Kidney capillary endothelial cell (primary cell): ENCODE measurements at regions not wholly inside any gene's neighbourhood (a gene's known extent, or its start where the extent isn't known, plus 50 kb on each side); places are given as distances from the start of the nearest gene placed in this dataset.
"Not testable (repeated sequence)": the region's sequence is repeated elsewhere in the genome, so short reads cannot be mapped to it uniquely, and the experiment has no call there.

Experiments
- DNase-seq: peaks from one replicate; pipeline ENCODE4 v3.0.0-alpha.2; 2018; ENCODE audit warnings: low spot score

- no peak for DNase-seq
These were observed 264.9 kb downstream of the CCER1 start for GRCh38 chr12:90690120-90690519.

DNA sequence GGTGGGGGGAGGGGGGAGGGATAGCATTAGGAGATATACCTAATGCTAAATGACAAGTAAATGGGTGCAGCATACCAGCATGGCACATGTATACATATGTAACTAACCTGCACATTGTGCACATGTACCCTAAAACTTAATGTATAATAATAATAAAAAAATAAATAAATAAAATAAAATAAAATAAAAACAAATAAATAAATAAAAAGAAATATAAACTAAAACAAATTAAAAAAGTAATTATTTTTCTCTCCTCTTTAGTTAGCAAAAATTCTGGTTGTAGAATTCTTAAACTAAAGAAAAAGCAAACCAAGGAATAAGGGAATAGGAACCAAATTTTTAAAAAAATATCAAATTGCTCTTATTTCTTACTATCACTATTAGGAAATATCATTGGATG, 267.3 kb downstream of the CCER1 start:
- not testable (repeated sequence) for DNase-seq

DNA sequence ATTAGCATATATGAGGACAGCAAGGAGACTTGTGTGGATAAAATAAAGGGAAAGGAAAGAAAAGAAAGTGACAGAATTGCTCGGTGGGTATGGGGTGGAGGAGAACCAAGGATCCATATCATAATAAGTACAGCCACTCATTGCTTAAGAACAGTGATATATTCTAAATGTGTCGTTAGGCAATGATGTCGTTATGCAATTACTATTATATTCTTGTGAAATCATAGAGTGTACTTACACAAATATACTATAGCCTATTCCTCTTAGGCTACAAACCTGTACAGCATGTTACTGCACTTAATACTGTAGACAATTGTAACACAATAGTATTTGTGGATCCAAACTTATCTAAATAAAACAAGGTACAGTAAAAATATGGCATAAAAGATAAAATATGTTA, 271.1 kb downstream of the CCER1 start:
- DNase-seq, result no peak

DNA sequence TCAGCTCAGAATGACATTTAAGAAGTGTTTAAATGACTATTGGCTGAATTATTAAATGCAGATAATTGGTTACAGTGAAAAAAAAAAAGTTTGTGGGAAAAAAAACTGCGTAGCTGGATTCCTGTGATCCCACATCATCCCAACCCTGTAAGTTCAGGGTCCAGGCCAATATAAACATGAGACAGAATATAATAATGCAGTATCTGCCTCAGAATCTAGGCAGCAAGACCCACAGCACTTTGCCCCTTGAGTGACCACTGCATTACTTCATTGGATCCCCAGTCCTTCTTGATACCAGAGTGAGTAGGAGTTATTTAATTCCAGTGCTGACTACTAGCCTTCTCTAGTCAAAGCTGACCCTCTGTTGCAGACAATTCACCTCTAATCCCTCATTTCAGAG, 272.6 kb downstream of the CCER1 start:
- no peak for DNase-seq

DNA sequence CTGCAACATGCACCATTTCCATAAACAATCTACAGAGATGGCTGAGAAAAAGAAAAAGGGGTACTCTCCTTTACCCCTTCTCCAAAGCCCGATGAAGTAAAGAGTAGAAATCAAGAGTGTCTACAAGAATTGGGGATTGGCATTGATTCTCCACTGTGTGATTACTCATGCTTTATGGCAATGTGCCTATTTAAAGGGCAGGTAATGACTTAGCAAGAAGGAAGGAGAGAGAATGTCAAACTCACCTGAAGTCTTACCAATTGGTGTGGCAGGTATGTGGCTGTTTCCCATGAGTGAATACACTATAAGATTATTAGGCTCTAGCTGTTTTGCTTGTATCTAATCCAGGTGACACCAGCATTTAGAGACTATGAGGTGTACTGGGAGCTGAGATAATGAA, 275.3 kb downstream of the CCER1 start:
- DNase-seq, result no peak

GRCh38 chr12:90677552-90677951, 277.4 kb downstream of the CCER1 start:
- no peak for DNase-seq

DNA sequence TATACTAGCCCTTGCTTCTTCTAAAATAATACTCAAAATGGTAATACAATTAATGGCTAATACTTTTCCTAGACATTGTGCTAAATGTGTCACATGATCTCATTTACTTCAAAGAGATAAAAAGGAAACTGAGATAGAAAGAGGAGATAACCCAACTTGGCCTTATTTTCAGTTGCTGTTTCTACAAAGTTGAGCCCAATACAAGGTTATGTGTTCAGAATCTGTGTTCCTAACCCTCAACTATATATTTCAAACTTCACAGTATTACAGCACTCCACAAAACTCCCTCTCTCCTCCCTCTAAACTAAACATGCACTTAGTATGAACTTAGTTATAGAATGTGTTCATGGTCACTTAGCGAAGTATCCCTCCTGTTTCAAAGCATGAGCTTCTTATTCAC, 277.9 kb downstream of the CCER1 start:
- no peak for DNase-seq

- no peak for DNase-seq
These were observed 279.9 kb downstream of the CCER1 start for GRCh38 chr12:90675106-90675505.

- DNase-seq, result no peak
These were observed 282.9 kb downstream of the CCER1 start for GRCh38 chr12:90672081-90672480.

DNA sequence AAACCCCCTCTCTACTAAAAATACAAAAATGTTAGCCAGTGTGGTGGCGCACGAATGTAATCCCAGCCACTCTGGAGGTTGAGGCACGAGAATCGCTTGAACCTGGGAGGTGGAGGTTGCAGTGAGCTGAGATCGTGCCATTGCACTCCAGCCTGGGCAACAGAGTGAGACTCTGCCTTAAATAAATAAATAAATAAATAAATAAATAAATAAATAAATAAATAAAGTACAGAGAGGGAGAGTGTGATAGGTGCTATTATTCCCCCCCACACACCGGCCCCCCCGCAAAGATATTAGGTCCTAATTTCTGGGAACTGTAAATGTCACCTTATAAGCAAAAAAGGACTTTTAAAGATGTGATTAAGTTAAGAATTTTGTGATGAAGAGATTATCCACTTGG, 291.0 kb downstream of the CCER1 start:
- DNase-seq, result not testable (repeated sequence)

- DNase-seq, result no peak
These were observed 295.9 kb downstream of the CCER1 start for GRCh38 chr12:90659060-90659459.

- no peak for DNase-seq
These were observed 301.9 kb downstream of the CCER1 start for GRCh38 chr12:90653040-90653439.

DNA sequence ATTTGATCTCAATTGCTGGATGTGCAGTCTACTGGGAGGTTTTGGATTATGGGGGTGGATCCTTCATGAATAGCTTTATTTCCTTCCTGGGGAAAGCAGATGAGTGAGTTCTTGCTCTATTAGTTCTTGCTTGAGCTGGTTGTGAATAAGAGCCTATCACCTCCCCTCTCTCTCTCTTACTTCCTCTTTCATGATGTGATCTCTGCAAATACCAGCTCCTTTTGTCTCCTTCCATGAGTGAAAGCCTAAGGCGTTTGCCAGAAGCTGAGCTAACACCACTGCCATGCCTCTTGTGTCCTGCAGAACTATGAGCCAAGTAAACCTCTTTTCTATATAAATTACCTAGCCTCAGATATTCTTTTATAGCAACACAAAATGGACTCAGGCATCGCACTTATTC, 302.7 kb downstream of the CCER1 start:
- no peak for DNase-seq

DNA sequence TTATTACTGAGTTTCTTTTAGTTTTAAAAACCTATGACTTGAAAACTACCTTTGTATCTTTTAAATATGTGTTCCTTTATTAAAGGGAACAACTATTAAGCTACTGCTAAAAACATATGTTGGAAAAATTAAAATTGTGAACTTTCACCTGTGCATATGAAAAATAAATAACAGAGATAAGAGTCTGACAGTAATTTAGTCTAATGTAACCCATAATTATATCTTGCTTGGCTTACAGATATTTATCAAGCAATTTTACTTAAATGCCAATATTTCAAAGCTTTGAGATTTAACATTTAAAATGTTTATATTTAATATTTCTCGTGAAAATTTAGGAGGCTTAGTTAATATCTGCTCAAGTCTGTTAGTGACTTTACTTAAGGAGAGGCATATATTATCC, 309.8 kb downstream of the CCER1 start:
- DNase-seq, result no peak

DNA sequence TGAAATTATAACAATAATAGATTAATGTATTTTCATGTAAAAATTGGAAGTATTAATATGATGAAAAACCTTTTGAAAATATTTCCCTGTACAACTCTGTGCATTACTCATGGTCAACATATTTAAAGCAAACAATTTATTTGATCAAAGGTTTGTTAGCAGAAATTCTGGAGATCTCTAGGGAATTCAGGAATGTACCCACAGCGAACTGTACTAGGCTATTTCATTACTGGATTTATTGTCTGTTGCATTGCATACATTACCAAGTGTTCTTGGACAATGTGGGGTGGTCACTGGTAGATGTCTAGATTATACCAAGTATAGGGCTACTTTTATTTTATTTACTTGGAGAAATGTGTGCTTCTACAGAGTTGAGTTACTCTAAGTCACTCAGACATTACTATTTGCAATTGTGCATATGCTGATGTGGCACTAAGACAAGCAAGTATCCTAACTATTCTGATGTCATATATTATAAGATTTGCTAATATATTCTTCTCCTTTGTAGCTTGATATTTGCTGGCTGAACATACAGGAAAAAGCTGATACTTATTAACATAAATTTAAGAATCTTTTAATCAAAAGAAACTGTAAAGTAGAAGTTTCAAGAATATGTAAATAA, 323.3 kb downstream of the CCER1 start:
- no peak for DNase-seq

GRCh38 chr12:90630006-90630405, 325.0 kb downstream of the CCER1 start:
- no peak for DNase-seq

DNA sequence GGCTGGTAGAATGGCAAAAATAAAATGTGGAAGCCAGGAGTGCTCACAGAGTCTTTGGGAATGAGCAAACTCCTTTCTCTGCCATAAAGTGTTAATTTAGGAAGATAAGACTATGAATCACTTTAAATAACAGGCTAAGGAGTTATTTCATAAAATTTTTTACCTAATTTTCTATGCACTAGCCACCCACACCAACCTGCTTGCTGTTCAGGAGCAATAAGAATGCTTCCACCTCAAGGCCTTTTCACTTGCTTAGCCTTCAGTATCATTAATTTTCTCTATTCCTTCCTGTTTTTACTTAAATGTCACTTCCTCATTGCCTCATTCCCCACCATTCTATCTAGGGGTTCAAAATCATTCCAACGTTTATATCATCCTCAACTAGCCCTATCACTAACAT, 326.8 kb downstream of the CCER1 start:
- DNase-seq, result no peak

DNA sequence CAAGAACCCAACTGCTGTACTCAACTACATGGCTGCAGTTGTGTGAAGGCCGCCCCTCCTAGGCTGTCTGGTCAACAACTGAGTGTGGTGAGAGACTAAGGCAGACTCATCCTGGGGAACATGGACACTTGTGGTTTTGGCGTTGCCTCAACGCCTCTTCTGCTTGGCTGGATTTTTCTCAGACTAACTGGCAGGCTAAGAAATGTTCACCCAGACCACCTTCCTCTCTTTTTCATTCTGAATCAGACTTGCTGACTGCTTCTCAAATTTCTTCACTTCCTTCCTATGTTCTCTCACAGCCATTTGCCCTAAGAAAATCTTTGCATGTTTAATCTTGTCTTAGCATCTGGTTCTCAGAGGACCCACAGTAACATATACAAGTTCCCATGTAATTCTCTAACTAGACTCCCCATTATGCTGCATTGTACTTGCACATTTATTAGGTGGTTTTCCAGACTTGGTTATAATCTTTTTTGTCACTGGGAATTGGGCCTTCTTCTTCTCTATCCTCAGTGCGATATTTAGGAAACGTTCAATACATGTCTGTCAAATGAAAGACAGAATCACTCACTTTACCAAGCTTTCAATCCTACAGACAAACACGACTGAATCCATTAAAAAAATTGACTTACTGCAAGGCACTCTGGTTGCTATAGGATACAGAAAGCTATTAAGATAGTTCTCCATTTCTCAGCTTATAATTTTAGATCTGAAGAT, 327.6 kb downstream of the CCER1 start:
- DNase-seq, result no peak

DNA sequence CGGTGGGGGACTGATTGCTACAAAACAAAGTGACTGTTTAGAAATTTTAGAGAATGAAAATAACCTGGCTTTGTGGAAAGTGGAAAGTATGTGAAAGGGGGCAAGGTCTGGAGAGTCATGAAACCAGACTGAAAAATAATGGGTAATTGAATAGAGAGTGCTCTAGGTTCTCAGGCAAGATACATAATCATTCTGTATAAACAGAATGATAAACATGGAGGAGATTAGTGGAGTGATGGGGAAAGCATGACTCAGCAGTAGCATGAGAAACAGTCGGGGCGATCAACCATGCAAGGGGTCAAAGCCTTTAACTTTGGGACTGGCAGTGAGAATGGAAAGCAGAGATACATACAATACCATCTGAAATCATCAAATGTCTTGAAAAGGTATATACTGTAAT, 332.5 kb downstream of the CCER1 start:
- DNase-seq, result no peak

- DNase-seq, result no peak
These were observed 333.0 kb downstream of the CCER1 start for GRCh38 chr12:90621927-90622326.

DNA sequence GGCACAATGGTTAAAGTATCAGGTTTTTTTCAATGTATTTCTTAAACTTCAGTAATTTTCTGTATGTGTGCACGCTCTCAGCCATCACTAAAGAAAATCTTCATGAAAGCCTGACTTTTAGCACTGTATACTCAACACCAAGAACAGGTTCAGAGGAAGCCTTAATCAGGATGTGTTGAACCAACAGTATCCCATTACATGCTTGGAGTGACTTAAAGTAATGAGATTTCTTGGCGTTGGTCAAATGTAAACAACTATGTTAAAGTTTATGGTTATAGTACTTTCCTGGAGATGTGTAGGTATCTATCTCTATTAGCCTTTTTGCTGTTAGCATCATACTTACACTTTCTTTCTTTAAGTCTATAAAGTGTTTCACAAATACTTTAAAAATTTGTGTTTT, 335.0 kb downstream of the CCER1 start:
- DNase-seq, result no peak

DNA sequence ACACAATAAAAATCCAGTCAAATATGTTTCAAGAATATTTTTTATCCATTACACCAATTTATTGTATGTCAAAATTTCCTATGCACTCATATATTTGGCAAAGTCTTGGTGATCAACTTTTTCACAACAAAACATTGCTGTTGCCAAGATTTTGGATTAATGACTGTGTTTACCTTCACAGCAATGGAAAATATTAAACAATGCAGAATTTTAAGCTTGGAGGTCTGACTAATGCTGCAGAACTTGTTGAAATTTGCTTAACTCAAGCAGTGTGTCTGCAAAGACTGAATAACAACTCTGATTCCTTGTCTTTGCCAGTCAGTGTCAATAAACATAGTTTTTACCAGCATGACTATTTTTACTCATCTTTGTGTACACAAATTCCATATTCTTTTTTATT, 336.4 kb downstream of the CCER1 start:
- DNase-seq, result no peak

DNA sequence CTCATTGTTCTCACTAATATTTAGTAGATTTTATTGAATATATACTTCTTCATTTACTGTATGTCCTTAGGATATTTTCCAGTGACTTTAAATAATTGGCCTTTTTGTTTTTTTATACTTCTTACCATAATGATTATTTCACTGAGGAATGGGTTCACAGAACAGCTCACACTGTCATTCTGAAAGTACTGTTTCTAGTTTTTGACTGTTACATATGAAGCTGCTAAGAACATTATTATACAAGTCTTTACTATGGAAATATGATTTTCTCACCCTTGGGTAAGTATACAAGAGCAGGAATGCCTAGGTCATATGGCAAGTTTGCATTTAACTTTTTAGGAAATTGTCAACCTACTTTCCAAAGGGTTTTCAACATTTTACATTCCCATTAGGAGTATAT, 343.1 kb downstream of the CCER1 start:
- no peak for DNase-seq

DNA sequence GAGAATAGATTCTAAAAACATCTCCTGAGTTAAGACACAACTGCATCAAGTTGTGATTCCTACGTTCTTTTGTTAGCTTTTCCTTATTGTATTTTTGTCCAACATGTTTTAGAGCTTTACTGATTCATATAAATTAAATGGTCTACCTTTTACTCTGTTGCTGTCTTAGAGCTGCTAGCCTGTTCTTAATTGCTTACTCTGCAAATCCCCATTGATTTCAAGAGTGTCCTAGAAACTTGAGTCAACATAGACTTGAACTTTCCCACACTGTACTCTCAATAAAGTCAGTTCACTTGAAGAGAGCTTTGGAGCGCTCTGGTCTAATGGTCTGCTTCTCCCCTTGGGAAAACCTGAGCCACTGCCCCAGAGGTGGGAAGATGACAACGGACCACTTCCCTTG, 343.9 kb downstream of the CCER1 start:
- DNase-seq, result no peak
